ENCODE measurements at regions not wholly inside any gene's neighbourhood (a gene's known extent, or its start where the extent isn't known, plus 50 kb on each side); places are given as distances from the start of the nearest gene placed in this dataset.
"Not testable (repeated sequence)": the region's sequence is repeated elsewhere in the genome, so short reads cannot be mapped to it uniquely, and the experiment has no call there.

DNA sequence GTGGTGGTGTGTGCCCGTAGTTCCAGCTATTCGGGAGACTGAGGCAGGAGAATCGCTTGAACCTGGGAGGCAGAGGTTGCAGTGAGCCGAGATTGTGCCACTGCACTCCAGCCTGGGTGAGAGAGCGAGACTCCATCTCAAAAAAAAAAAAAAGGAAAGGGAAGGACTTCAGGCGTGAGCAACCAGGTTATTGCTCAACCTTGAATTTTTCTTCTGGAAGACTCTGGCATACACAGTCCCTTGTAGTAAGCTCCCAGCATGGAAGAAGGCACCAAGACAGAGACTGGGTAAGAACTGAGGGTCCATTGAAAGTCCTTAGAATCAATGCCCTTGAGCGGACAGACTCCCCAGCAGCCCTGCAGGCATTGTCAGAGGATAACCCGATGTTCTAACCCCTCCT is 75.0 kb downstream of the C9orf50 start:
- not testable (repeated sequence) for DNase-seq (ENCODE audit: low spot score)

DNA sequence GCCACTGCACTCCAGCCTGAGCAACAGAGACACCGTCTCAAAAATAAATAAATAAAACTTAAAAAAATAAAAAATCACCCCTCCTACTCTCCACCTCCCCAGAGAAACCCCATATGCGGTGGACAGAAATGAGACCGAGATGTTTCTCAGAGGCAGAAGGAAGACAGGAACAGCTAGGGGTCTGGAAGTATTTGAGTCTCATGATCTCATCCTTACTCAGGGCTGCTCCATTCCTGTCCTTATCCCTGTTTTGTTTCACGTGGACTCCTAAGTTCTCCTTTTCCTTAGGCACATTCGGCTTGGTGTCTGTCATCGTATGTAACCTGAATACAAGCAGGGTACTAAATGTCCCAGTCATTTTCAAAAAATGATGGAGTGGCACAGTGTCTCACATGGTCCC is 76.1 kb downstream of the C9orf50 start:
- no peak for DNase-seq (ENCODE audit: low spot score)

DNA sequence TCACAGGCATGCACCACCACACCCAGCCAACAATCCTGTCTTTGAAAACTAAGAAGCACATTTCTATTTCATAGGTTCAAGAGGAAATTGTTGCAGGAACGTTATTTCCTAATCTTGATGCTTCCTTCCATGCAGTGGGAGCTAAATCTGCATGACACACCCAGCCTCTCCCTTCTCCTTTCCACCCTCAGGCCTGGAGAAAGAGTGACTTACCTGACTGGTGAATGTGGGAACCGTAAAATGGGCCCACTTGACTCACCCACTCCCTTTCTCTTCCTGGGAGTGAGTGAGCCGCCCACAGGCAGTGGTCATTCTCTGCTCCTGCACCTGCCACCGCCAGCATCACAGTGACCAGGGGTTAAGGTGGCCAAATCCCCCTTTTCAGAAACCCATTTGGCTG is 78.2 kb downstream of the C9orf50 start:
- DNase-seq (ENCODE audit: low spot score): no peak

DNA sequence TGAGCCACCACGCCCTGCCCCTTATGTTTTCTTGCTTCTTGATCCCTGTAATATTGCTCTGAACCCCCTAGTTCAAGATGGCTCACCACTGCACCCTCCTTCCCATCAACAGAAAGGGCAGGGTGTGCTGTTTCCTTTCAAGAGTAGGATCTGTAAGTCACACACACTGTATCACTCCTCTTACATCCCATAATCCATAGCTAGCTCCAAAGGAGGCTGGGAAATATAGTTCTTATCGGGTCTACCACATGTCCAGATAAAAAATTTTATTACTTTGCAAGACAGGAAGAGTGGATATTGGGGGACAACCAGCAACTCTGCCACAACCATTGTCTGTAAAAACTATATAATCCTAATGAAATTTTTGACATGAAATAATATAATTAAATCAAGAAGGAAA is 79.6 kb downstream of the C9orf50 start:
- no peak for DNase-seq (ENCODE audit: low spot score)

DNA sequence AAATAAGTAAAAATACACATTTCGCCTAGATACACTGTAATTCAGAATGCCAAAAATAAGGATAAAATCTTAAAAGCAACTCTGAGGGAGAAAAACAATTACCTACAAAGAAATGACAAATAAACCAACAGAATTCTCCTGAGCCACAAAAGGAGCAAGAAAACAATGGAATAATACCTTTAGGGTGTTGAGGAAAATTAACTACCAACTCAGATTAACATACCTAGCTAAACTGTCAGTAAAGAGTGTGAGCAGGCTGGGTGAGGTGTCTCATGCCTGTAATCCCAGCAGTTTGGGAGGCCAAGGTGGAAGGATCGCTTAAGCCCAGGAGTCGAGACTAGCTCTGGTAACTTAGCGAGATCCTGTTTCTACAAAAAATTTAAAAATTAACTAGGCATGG is 81.5 kb downstream of the C9orf50 start:
- DNase-seq (ENCODE audit: low spot score): no peak

DNA sequence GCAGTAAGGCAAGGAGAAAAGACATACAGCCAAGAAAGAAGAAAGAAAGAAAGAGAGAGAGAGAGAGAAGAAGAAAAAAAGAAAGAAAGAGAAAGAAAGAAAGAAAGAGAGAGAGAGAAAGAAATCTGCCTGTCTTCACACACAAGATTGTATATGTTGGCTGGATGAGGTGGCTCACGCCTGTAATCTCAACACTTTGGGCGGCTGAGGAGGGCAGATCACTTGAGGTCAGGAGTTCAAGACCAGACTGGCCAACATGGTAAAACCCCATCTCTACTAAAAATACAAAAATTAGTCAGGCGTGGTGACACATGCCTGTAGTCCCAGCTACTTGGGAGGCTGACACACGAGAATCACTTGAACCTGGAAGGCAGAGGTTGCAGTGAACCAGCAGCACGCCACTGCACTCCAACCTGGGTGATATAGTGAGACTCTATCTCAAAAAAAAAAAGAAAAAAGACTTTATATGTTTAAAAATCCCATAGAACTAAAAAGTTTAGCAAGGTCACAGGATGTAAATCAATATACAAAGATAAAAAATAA is 89.0 kb downstream of the C9orf50 start:
- DNase-seq (ENCODE audit: low spot score): not testable (repeated sequence)

DNA sequence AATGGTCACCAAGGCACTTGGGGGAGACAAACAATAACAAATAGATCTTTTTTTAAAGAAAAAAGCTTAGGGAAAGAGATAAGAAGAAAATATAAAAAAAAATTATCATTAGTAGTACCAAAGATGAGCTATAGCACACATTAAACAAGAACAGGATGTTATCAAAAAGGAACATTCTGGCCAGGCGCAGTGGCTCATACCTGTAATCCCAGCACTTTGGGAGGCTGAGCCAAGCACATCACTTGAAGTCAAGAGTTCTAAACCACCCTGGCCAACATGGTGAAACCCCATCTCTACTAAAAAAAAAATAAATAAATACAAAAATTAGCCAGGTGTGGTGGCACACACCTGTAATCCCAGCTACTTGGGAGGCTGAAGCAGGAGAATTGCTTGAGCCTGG is 92.9 kb downstream of the C9orf50 start:
- not testable (repeated sequence) for DNase-seq (ENCODE audit: low spot score)

DNA sequence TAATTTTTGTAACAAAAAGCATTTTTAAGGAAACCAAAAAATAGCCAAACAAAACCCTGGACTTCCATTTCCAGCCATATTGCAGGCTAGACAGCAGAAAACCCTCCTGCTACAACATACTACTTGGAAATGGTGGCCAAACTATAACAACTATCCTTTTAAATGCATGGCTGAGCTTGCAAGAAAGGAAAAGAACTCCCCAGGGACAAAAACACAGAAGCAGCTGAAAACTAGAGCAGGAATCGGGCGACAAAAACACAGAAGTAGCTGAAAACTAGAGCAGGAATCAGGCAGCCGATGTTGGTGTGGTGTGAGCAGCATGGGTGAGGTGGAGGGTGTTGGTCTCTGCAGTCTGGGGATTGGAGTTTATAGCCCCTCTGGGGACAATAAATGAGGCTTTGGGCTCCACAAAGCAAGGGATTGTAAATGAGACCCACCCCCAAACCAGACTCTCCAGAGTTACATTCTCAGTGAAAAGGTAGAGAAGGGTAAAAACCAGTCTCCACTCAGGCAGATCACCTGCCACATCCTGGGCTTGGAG is 95.2 kb downstream of the C9orf50 start:
- DNase-seq (ENCODE audit: low spot score): no peak

DNA sequence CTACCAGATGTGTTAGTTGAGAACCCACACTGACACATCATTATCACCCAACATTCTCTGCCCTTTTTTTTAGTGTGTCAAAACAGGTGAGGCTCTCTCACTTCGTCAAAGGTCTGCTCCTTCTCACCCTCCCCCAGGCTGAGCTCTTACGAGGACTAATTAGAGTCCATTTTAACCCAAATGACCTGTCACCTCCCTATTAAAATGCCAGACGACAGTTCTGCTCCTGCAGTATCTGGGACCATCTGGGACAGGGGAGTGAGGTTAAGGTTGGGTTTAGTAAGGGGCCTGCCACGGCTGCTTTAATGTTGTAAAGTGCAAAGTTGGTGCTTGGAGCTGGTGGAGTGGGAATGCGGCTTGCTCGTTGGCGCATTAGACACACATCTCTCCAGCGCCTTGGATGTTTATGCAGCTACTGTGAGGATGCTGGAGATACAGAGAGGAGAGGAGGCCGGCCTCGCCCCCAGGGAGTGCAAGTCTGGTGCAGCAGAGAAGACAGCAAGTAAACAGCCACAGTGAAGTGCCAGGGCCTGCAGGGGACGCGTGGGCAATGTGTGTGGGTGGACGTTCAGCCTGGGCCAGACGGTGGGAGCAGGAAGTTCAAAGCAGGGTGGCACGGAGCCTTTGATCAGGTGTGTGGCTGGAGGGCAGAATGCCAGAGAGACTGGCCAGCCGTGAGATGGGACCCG is 96.2 kb downstream of the C9orf50 start:
- no peak for DNase-seq (ENCODE audit: low spot score)

DNA sequence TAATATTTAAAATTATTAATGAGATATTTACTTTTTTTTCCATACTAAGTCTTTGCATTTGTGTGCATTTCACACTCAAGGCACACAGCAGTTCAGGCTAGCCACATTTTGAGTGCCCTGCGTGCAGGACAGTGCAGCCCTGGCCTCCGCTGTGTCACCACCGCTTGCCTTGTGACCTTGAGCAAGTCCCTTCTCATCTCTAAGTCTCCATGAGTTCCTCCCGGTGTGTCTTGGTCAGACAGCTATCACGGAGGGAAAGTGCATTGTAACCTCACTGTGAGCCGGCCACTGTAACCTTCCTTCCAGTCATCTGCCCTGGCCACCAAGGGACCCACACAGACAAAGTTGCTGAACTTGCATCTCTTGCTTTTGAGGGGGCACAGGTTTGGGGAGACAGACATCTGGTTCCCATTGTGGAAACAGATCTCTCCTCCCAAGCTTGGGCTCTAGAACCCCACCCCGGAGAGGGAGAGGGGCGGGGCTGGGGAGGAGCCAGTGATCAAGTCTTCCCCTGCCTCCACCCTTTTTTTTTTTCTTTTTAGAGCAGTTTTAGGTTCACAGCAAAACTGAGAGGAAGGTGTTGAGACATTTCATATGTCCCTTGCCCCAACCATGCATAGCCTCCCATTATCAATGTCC is 96.8 kb downstream of the C9orf50 start:
- DNase-seq (ENCODE audit: low spot score): no peak

DNA sequence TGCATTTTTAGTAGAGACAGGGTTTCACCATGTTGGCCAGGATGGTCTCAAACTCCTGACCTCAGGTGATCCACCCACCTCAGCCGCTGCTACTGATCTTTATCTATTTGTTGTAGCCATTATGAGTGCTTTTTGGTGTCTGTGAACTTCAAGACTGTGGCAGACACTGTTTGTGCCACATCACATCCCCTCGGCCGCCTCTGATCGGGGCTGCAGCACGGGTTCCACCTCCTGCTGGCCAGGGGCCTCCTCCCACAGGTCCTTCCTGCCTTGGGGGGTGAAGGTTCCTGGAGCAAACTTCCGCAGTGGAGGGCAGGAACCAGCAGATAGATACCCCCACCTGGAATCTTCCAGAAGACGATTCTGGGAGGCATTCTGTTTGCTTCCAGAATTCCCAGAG is 98.5 kb downstream of the C9orf50 start:
- no peak for DNase-seq (ENCODE audit: low spot score)

DNA sequence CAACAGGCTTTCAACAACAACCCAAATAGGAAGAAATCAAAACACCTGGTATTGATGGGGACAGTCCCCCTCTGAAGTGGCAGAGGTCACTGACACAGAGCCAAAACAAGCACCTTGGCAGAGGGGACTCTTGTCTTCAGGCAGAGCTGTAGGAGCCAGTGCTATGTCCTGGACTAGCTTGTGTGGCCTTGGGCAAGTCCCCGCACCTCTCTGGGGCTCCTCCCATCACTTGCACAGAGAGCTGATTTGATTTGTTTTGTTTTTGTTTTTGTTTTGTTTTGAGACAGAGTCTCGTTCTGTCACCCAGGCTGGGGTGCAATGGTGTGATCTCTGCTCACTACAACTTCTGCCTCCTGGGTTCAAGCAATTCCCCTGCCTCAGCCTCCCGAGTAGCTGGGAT is 100.8 kb downstream of the C9orf50 start:
- no peak for DNase-seq (ENCODE audit: low spot score)

DNA sequence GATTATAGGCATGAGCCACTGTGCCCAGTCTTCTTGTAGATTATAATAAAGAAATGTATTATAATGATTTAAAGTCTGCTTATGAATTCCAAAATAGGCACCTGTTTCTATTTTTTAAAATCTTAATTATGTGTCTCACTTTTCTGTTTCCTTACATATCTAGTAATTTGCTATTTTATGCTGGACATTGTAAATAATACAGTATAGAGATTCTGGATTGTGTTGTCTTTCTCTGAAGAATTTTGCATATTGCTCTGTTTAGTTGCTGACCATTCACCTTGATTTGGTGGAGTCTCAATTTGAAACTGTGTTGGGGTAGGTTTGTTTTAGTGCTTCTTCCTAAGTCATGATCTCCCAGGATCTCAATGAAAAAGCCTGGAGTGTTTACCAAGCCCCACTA is 102.8 kb downstream of the C9orf50 start:
- DNase-seq (ENCODE audit: low spot score): no peak

DNA sequence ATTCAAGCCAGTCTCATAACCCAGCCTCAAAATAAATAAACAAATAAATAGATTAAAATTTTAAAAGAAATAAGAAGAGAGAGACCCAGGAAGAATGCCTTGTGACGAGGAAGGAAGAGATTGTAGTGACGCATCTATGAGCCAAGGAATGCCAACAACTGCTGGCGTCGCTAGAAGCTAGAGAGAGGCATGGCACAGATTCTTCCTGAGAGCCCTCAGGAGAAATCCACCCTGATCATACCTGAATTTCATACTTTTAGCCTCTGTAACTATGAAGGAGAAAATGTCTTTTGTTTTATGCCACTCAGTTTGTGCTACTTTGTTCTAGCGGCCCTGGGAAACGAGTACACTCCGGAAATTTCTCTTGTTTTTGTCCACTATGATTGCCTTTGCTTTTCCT is 103.9 kb downstream of the C9orf50 start:
- no peak for DNase-seq (ENCODE audit: low spot score)

DNA sequence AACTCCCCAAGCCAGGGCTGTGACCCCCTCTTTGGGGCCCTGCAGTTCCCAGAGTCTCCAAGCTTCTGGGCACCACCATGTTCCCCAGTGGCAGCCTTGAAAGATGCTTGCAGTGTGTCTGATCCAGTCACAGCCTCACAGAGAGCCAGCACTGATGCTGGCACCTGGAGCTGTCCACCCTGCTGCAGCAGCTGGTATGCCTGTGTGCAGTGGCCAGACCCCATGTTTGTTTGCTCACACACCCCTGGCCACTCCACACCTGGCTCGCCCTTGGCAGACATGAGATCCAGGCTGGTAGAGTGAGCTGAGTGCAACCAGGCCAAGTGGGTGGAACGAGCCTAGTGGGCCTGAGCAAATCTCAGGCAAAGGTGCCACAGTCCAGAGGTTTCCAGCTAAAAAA is 106.0 kb downstream of the C9orf50 start:
- DNase-seq (ENCODE audit: low spot score): no peak

DNA sequence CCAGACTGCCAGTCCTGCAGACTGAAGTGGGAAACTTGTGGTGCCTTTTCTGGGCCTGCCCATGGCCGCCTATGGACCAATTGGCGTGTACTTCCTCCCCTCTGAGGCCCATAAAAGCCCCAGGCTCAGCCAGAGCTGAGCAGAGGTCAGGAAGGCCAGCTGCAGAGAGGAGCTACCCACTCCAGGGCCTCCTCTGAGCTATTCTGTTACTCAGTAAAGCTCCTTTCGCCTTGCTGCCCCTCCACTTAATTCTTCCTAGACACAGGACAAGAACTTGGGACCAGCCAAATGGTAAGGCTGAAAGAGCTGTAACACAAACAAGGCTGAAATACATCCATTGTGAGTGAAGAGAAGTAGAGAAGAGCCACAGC is 106.4 kb downstream of the C9orf50 start:
- DNase-seq (ENCODE audit: low spot score): no peak

DNA sequence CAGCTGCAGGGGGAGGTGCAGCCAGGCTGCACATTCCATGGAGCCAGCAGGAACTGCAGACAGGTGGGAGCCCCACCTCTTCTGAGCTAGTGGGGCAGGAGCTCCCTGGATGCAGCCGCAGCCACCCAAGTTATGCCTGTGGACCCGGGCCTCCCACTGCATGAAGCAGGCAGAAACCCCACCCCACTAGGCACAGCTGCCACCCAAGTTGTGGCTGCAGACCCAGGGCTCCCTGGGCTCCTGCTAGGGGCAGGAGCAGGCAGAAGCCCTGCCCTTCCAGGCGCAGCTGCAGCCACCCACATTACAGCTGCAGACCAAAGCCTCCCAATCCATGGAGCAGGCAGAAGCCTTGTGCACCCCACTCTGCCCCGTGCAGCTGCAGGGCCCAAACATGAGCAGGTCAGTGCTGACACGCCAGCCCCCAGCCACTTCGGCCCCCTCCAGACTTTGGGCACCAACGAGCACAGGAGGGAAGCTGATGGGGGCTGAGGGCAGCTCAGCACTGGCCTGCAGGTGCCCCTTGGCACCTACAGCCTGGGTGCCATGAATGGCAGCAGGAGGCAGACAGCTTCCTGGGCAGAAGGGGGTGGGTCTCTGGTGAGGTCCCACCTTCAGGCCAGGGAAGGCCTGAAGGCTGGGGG is 106.9 kb downstream of the C9orf50 start:
- DNase-seq (ENCODE audit: low spot score): no peak

DNA sequence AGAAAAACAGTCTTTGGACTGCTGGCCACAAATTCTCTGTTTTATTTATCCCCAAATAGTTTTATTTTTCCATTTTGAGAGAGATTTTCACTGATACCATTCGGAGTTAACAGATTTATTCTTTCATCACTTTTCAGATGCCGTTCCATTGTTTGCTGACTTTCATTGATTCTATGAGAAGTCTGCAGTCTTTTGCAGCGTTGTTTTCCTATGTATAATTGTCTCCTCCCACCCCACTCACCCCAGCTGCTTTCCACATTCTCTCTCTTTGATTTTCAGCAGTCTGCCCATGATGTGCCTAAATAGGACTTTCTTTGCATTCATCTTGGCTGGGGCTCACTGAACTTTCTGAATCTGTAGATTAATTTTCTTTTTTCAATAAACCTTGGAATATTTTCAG is 107.6 kb downstream of the C9orf50 start:
- DNase-seq (ENCODE audit: low spot score): no peak

DNA sequence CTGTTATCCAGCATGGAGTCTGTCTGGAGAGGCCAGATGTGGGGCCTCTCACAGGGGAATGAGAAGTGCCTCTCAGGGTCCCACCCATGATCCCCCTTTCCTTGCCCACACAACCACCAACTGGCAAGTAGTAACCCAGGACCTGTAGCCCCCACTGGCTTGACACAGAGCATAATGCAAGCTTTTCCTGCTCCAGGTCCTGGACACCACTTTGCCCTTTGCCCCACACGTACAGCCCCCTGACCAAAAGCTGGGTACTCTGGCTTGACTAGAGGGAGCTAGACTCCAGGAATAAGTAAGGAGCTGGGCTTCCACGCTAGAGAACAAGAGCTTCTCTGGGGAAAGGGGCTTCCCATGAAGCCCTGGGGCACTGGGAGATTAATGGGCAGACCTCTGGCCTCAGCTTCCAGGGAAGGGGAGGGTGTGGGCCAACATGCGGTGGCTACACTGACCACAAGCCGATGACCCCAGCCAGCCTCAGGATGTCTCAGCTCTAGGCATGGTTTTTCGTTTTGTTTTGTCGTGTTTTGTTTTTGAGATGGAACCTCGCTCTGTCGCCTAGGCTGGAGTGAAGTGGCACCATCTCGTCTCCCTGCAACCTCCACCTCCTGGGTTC is 109.5 kb downstream of the C9orf50 start:
- no peak for DNase-seq (ENCODE audit: low spot score)

DNA sequence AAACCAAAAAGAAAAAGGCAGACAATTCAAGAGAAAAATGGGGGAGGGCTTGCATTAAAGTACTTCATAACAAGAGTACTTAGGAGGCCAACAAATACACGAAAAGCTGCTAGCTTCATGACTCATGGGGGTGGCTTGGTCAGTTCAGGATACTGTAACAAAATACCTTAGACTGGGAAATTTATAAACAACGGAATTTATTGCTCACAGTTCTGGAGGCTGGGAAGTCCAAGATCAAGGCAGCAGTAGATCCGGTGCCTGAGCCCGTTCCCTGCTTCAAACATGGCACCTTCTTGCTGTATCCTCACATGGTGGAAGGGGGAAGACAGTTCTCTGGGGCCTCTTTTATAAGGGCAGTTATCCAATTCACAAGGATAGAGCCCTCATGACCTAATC is 111.4 kb downstream of the C9orf50 start:
- peak; percentile 82 for DNase-seq (ENCODE audit: low spot score)

DNA sequence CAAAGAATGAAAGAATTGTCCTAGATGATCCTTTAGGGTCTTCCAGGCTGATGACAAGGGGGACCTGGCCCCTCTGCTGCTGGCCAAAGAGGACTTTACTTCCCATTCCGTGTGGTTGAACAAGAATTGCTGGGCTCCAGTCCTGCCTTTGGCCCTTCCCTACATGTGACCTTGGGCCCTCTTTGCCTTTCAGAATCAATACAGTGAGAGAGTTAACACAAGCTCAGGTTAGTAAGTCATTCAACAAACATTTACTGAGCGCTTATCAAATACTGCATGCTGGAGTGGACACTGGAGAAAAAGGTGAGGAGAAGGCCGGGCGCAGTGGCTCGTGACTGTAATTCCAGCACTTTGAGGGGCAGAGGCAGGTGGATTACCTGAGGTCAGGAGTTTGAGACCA is 113.1 kb downstream of the C9orf50 start:
- no peak for DNase-seq (ENCODE audit: low spot score)

DNA sequence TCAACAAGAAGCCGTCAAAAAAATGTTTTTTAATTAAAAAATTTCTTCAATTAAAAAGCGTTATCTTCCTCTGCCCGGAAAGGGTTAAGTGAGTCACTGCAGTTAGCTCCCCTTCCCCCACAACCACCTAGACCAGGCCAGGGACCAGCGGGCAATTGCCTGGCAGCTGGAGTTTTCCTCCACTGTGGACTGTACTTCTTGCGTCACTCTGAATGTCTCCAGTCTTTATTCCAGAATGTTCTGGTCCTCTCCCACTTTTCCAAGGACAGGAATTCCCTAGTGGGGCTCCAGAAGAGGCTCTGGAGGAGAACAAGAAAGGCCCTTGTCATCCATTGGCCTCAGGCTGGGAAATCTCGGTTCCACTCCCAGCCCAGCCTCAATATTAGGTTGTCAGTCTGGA is 114.0 kb downstream of the C9orf50 start:
- DNase-seq (ENCODE audit: low spot score): no peak

DNA sequence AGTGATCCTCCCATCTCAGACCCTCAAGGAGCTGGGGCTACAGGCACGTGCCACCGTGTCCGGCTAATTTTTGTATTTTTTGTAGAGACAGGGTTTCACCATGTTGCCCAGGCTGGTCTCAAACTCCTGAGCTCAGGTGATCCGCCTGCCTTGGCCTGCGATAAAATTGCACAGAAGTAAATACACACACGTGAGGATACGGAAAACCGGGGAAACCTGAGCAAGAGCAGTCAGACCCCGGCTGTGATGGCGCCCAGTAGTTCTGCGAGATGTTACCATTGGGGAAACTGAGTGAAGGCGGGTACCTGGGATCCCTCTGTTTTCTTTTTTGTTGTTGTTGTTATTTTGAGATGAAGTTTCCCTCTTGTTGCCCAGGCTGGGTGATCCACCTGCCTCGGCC is 114.9 kb downstream of the C9orf50 start:
- no peak for DNase-seq (ENCODE audit: low spot score)
